Epithelial cell of proximal tubule (primary cell): ENCODE measurements at regions not wholly inside any gene's neighbourhood (a gene's known extent, or its start where the extent isn't known, plus 50 kb on each side); places are given as distances from the start of the nearest gene placed in this dataset.

Experiments used
- DNase-seq: peaks from one replicate; pipeline ENCODE4 v3.0.0-alpha.2; 2011; ENCODE audit warnings: low read depth
- H3K4me3 ChIP-seq: 2 replicates; pipeline ENCODE4 v1.5.1; 2011; ENCODE audit warnings: low read depth, mild to moderate bottlenecking, low read length
- TF ChIP-seq, protein P1 (sequence below): conservative IDR thresholded peaks from 2 replicates; pipeline ENCODE4 v1.5.1; 2012; ENCODE audit warnings: low read depth, mild to moderate bottlenecking, low read length

DNA sequence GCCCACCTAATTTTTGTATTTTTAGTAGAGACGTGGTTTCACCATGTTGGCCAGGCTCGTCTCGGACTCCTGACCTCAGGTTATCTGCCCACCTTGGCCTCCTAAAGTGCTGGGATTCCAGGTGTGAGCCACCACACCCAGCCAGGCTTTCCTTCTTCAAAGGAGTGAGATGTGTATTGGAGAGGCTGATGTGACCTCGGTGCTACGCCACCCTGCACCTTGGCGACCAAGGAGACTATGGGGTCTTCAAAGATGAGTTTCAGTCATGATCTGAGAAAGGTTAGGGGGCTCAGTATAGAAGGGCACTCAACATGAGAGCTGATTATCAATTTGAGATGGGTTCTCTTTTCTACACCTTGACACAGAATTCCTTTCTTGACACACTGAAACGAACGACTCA lies 284.2 kb upstream of the WWC1 start:
- DNase-seq = no peak
- H3K4me3 ChIP-seq = no peak overlapping the region
- TF ChIP-seq, protein P1, sequence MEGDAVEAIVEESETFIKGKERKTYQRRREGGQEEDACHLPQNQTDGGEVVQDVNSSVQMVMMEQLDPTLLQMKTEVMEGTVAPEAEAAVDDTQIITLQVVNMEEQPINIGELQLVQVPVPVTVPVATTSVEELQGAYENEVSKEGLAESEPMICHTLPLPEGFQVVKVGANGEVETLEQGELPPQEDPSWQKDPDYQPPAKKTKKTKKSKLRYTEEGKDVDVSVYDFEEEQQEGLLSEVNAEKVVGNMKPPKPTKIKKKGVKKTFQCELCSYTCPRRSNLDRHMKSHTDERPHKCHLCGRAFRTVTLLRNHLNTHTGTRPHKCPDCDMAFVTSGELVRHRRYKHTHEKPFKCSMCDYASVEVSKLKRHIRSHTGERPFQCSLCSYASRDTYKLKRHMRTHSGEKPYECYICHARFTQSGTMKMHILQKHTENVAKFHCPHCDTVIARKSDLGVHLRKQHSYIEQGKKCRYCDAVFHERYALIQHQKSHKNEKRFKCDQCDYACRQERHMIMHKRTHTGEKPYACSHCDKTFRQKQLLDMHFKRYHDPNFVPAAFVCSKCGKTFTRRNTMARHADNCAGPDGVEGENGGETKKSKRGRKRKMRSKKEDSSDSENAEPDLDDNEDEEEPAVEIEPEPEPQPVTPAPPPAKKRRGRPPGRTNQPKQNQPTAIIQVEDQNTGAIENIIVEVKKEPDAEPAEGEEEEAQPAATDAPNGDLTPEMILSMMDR = no peak

DNA sequence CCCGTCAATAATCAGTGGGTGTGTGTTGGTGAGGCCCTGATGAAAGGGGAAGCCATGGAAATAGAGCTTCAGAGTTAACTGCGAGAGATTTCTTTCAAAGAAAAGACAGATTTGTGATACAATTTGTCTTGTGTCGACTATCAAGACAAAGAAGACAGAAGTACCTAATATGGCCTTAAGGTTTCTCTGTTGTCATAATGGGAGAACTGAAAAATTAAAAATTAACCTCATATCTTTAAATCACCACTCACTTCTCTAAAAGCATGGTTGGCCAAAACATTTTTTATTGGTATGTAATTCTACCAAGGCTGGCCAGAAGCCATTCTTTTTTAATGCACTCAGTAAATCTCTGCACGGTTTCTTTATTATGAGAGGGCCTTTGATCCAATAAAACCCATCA lies 282.9 kb upstream of the WWC1 start:
- TF ChIP-seq, protein P1 = no peak
- no peak overlapping the region for H3K4me3 ChIP-seq
- DNase-seq = no peak

DNA sequence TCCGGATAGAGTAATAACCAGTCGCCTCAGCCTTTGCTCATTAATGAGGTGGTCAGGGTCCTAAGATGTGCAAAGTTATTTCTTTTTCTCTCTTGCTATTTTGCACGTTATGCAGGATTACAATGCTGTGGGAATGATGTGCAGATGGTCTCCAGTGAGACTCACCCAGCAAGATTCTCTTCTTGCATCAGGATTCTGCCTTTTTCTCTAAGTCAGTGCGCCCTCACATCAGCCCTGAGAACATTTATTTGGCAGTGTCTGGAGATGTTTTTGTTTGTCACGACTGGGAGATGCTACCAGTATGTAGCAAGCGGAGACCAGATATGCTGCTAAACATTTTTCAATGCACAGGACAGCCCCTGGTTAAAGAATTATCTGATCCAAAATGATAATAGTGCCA lies 280.3 kb upstream of the WWC1 start:
- no peak for DNase-seq
- no peak overlapping the region for H3K4me3 ChIP-seq
- TF ChIP-seq, protein P1 = no peak

DNA sequence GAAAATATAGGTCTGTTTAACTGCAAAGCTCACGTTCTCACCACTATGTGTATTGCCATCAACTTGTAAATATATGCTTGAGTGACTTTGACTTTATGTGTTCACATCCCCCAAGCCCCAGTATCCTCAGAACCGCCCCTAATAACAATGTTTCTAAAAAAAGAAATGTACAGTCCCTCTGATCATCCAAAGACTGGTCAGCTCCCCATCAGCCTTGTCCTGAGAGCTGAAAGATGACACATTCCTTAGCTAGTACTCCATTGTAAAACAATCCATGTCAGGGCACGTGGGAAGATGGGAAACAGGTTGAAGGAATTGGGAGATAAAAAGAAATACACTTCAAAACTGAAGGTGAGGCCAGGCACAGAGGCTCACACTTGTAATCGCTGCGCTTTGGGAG lies 279.4 kb upstream of the WWC1 start:
- H3K4me3 ChIP-seq = no peak overlapping the region
- DNase-seq = no peak
- TF ChIP-seq, protein P1 = no peak

DNA sequence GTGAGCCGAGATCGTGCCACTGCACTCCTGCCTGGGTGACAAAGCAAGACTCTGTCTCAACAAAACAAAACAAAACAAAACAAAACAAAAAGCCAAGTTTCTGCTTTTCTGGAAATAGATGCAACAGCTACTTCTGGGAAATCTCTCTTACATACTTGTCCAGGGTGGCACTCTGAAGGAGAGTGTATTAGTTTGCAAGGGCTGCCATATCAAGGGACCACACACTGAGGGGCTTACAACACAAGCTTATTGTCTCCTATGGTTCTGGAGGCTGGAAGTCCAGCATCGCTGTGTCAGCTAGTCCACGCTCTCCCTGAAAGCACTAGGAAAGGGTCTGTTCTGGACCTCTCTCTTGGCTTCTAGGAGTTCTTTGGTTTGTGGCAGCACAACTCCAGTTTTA lies 277.9 kb upstream of the WWC1 start:
- DNase-seq = no peak
- TF ChIP-seq, protein P1 = no peak
- no peak overlapping the region for H3K4me3 ChIP-seq

DNA sequence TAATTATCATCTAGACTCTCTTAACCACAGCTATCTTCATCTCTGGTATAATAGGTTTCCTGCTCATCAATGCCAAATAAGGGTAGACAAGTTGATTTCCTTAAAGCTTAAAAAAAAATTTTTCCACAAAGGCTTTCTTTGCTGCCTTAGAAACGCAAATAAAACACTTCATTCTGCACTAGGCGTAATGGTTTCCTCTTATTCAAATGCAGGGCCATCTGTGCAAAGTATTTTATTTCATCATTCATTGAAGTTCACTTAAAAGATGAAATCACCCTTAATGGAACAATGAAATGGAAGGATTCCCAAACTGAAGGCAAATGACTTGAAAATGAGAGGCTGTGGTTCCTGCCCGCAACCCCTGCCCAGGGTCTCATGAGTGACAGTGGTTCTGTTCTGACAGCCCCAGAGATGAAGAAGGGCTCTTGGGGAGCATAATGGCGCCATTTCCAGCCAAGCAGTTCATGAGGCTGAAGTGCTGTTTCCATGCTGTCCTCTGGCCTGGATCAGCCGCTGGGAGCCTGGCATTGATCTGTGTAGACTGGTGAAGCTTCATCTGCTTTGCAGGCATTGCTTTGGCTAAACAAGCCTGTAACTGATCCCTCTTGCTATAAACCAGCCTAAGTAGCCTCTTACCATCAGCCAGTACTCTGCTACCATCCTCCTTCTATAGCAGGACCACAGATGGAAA lies 276.9 kb upstream of the WWC1 start:
- no peak for DNase-seq
- TF ChIP-seq, protein P1 = no peak
- no peak overlapping the region for H3K4me3 ChIP-seq

DNA sequence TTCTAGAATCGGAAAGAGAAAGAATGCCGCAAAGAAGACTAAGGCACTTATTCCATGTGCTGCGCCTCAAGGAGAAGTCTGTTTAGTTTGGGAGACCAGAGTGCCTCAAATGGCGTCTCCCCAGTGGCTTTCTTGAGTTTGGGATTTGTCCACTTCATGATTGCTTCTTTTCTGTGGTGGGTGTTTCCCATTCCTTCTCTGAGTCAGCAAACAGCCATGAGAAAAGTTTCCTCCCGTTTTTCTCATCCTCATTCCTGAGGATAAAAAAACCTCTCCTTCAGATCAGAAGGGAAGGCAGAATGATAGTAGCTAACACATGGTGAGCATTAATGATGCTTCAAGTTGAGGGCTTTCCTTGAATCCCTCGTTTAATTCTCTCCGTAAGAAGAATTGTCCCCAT lies 275.9 kb upstream of the WWC1 start:
- TF ChIP-seq, protein P1 = no peak
- DNase-seq = no peak
- no peak overlapping the region for H3K4me3 ChIP-seq
